ENCODE measurements at regions not wholly inside any gene's neighbourhood (a gene's known extent, or its start where the extent isn't known, plus 50 kb on each side); places are given as distances from the start of the nearest gene placed in this dataset.

- no peak for DNase-seq (ENCODE audit: low spot score)
Observed at GRCh38 chr6:131383421-131384411, 189.3 kb upstream of the ARG1 start.

- DNase-seq (ENCODE audit: low spot score): no peak
Observed at GRCh38 chr6:131387562-131388447, 185.2 kb upstream of the ARG1 start.

GRCh38 chr6:131390322-131390721, 182.7 kb upstream of the ARG1 start:
- no peak for DNase-seq (ENCODE audit: low spot score)

GRCh38 chr6:131391116-131391515, 181.9 kb upstream of the ARG1 start:
- DNase-seq (ENCODE audit: low spot score): no peak

- no peak for DNase-seq (ENCODE audit: low spot score)
Observed at GRCh38 chr6:131393433-131393832, 179.6 kb upstream of the ARG1 start.

GRCh38 chr6:131394768-131395432, 178.1 kb upstream of the ARG1 start:
- no peak for DNase-seq (ENCODE audit: low spot score)

- no peak for DNase-seq (ENCODE audit: low spot score)
Observed at GRCh38 chr6:131398176-131398575, 174.8 kb upstream of the ARG1 start.

- DNase-seq (ENCODE audit: low spot score): no peak
Observed at GRCh38 chr6:131399433-131399832, 173.6 kb upstream of the ARG1 start.

- DNase-seq (ENCODE audit: low spot score): no peak
Observed at GRCh38 chr6:131400054-131400778, 172.8 kb upstream of the ARG1 start.

GRCh38 chr6:131400779-131401496, 172.1 kb upstream of the ARG1 start:
- no peak for DNase-seq (ENCODE audit: low spot score)

GRCh38 chr6:131408811-131409210, 164.2 kb upstream of the ARG1 start:
- DNase-seq (ENCODE audit: low spot score): no peak

- no peak for DNase-seq (ENCODE audit: low spot score)
Observed at GRCh38 chr6:131410785-131411184, 162.2 kb upstream of the ARG1 start.

- DNase-seq (ENCODE audit: low spot score): no peak
Observed at GRCh38 chr6:131412960-131413830, 159.8 kb upstream of the ARG1 start.

GRCh38 chr6:131413831-131414191, 159.2 kb upstream of the ARG1 start:
- no peak for DNase-seq (ENCODE audit: low spot score)

GRCh38 chr6:131414956-131415355, 158.1 kb upstream of the ARG1 start:
- DNase-seq (ENCODE audit: low spot score): no peak

GRCh38 chr6:131418441-131418840, 154.6 kb upstream of the ARG1 start:
- no peak for DNase-seq (ENCODE audit: low spot score)

- DNase-seq (ENCODE audit: low spot score): no peak
Observed at GRCh38 chr6:131419702-131420101, 153.3 kb upstream of the ARG1 start.

- no peak for DNase-seq (ENCODE audit: low spot score)
Observed at GRCh38 chr6:131424016-131424415, 149.0 kb upstream of the ARG1 start.

- no peak for DNase-seq (ENCODE audit: low spot score)
Observed at GRCh38 chr6:131424475-131424874, 148.6 kb upstream of the ARG1 start.

All from globus pallidus (tissue), 1 donor.